HEK293T (cell line): ENCODE measurements at regions not wholly inside any gene's neighbourhood (a gene's known extent, or its start where the extent isn't known, plus 50 kb on each side); places are given as distances from the start of the nearest gene placed in this dataset.

Experiments used
- BHLHE40 ChIP-seq: fragments of 450-650 bp; IDR thresholded peaks from 2 replicates; pipeline ENCODE4 v1.6.1; 2016; ENCODE audit warnings: mild to moderate bottlenecking, moderate library complexity, borderline replicate concordance
- CTBP1 ChIP-seq: fragments of 450-650 bp; IDR thresholded peaks from 2 replicates; pipeline ENCODE4 v1.6.1; 2016; ENCODE audit warnings: borderline replicate concordance
- ELF4 ChIP-seq: fragments of 450-650 bp; IDR thresholded peaks from 2 replicates; pipeline ENCODE4 v1.6.1; 2017; ENCODE audit warnings: antibody characterized with exemption
- FOXA1 ChIP-seq: fragments of 450-650 bp; IDR thresholded peaks from 2 replicates; pipeline ENCODE4 v1.6.1; 2016; ENCODE audit warnings: mild to moderate bottlenecking
- FOXK2 ChIP-seq: fragments of 450-650 bp; IDR thresholded peaks from 2 replicates; pipeline ENCODE4 v1.6.1; 2016; ENCODE audit warnings: mild to moderate bottlenecking
- FOXM1 ChIP-seq: fragments of 450-650 bp; IDR thresholded peaks from 2 replicates; pipeline ENCODE4 v1.6.1; 2017; ENCODE audit warnings: mild to moderate bottlenecking, borderline replicate concordance
- HDGF ChIP-seq: fragments of 450-650 bp; IDR thresholded peaks from 2 replicates; pipeline ENCODE4 v1.6.1; 2017; ENCODE audit warnings: antibody characterized with exemption, borderline replicate concordance
- LEF1 ChIP-seq: fragments of 450-650 bp; IDR thresholded peaks from 2 replicates; pipeline ENCODE4 v1.6.1; 2017; ENCODE audit warnings: mild to moderate bottlenecking, borderline replicate concordance
- NFRKB ChIP-seq: fragments of 450-650 bp; IDR thresholded peaks from 2 replicates; pipeline ENCODE4 v1.6.1; 2016; ENCODE audit warnings: mild to moderate bottlenecking, moderate library complexity
- PKNOX1 ChIP-seq: fragments of 450-650 bp; IDR thresholded peaks from 2 replicates; pipeline ENCODE4 v1.6.1; 2016
- SP1 ChIP-seq: fragments of 450-650 bp; IDR thresholded peaks from 2 replicates; pipeline ENCODE4 v1.6.1; 2017
- SUZ12 ChIP-seq: fragments of 450-650 bp; IDR thresholded peaks from 2 replicates; pipeline ENCODE4 v1.6.1; 2016; ENCODE audit warnings: mild to moderate bottlenecking
- TARDBP ChIP-seq: fragments of 450-650 bp; IDR thresholded peaks from 2 replicates; pipeline ENCODE4 v1.6.1; 2016

- TF ChIP-seq SP1: no peak
- TF ChIP-seq SUZ12: no peak
- TF ChIP-seq HDGF: no peak
- TF ChIP-seq PKNOX1: no peak
- TF ChIP-seq BHLHE40: no peak
- TF ChIP-seq FOXK2: no peak
- no peak for TF ChIP-seq ELF4
- TF ChIP-seq CTBP1: no peak
- no peak for TF ChIP-seq FOXM1
- TF ChIP-seq NFRKB: no peak
- no peak for TF ChIP-seq FOXA1
- TF ChIP-seq TARDBP: no peak
- no peak for TF ChIP-seq LEF1
These were observed 317.8 kb downstream of the FGF9 start for GRCh38 chr13:21988624-21989023.
